A673 (cell line): ENCODE measurements at regions not wholly inside any gene's neighbourhood (a gene's known extent, or its start where the extent isn't known, plus 50 kb on each side); places are given as distances from the start of the nearest gene placed in this dataset.

Source experiments
- EZH2 ChIP-seq: fragments of 200-600 bp; sonication (generic); IDR thresholded peaks from 2 replicates; pipeline ENCODE4 v1.6.1; 2017; ENCODE audit warnings: borderline replicate concordance, low read depth, mild to moderate bottlenecking, mixed read lengths, antibody characterized with exemption, low read length; ENCODE audit not compliant: poor library complexity, severe bottlenecking
- TF ChIP-seq, protein P1 (sequence below): fragments of 300-800, 200-600 bp; sonication (generic); conservative IDR thresholded peaks from 2 replicates; pipeline ENCODE4 v1.5.1; 2017; ENCODE audit warnings: low read depth, mild to moderate bottlenecking, antibody characterized with exemption, low read length, moderate library complexity, mixed read lengths

DNA sequence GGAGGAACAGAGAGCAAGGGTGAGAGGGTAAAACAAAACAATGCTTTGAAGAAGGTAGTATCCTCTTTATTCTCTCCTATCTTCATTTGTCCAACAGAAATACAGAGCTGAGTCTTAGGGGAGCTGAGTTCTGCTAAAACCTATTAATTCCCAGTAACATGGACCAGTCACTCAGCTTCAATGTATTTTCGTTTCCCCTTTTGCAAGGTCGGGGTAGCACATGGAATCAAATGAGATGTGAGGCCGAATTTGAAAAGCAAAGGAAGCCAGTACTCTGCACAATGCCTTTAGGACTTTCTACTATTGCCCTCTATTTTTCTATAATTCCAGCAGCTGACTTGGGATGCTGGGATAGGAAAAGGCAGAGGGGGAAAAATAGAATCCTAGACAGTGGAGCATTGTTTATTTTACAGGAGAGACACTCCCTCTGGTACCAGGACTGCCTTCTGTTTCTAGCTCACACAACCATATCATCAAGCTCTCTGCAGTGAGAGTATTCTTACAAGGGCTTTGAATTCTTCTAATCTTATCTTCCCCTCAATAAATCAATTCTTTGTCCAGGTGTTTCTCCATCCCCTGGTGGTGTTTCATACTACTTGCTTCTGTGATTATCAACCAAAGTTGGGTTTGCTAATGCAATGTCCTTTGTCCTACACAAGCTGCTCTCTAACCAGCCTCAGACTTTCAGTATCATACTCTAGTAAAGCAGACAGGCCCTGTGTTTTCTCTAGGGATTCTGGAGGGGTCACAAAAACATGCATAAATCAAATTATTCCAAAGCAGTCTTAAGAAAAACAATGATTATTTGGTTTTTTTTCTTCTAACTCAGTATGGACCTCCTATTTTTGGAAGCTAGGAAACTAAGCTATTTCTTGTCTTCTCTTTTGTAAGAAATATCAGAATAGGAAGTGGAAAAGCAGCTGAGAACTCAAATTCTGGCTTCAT is 341.5 kb downstream of the OSTF1 start:
- TF ChIP-seq, protein P1, sequence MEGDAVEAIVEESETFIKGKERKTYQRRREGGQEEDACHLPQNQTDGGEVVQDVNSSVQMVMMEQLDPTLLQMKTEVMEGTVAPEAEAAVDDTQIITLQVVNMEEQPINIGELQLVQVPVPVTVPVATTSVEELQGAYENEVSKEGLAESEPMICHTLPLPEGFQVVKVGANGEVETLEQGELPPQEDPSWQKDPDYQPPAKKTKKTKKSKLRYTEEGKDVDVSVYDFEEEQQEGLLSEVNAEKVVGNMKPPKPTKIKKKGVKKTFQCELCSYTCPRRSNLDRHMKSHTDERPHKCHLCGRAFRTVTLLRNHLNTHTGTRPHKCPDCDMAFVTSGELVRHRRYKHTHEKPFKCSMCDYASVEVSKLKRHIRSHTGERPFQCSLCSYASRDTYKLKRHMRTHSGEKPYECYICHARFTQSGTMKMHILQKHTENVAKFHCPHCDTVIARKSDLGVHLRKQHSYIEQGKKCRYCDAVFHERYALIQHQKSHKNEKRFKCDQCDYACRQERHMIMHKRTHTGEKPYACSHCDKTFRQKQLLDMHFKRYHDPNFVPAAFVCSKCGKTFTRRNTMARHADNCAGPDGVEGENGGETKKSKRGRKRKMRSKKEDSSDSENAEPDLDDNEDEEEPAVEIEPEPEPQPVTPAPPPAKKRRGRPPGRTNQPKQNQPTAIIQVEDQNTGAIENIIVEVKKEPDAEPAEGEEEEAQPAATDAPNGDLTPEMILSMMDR, result no peak
- no peak for TF ChIP-seq EZH2
